NCI-H345 (cell line): ENCODE measurements at regions not wholly inside any gene's neighbourhood (a gene's known extent, or its start where the extent isn't known, plus 50 kb on each side); places are given as distances from the start of the nearest gene placed in this dataset.
"Not testable (repeated sequence)": the region's sequence is repeated elsewhere in the genome, so short reads cannot be mapped to it uniquely, and the experiment has no call there.

ENCODE experiments used
- DNase-seq: peaks from one replicate; lab custom pipeline; 2025; lab: John Stamatoyannopoulos, UW

- no peak for DNase-seq
Observed at GRCh38 chr12:46945591-46945990, 119.8 kb upstream of the SLC38A4 start.

- no peak for DNase-seq
Observed at GRCh38 chr12:46946137-46946536, 120.3 kb upstream of the SLC38A4 start.

- DNase-seq, result no peak
Observed at GRCh38 chr12:46948936-46949545, 123.2 kb upstream of the SLC38A4 start.

- no peak for DNase-seq
Observed at GRCh38 chr12:46950094-46950493, 124.3 kb upstream of the SLC38A4 start.

- DNase-seq, result no peak
Observed at GRCh38 chr12:46952880-46953483, 126.4 kb upstream of the PCED1B start.

GRCh38 chr12:46956451-46957035, 122.9 kb upstream of the PCED1B start:
- DNase-seq, result no peak

- DNase-seq, result no peak
Observed at GRCh38 chr12:46958053-46958452, 121.4 kb upstream of the PCED1B start.

- DNase-seq, result no peak
Observed at GRCh38 chr12:46958599-46959290, 120.7 kb upstream of the PCED1B start.

GRCh38 chr12:46959502-46959901, 119.9 kb upstream of the PCED1B start:
- DNase-seq, result no peak

- no peak for DNase-seq
Observed at GRCh38 chr12:46960681-46961080, 118.7 kb upstream of the PCED1B start.

- no peak for DNase-seq
Observed at GRCh38 chr12:46963191-46963590, 116.2 kb upstream of the PCED1B start.

GRCh38 chr12:46963977-46964971, 115.1 kb upstream of the PCED1B start:
- no peak for DNase-seq

GRCh38 chr12:46965137-46965536, 114.3 kb upstream of the PCED1B start:
- no peak for DNase-seq

- DNase-seq, result no peak
Observed at GRCh38 chr12:46965880-46966279, 113.5 kb upstream of the PCED1B start.

GRCh38 chr12:46970636-46971035, 108.8 kb upstream of the PCED1B start:
- no peak for DNase-seq

- DNase-seq, result not testable (repeated sequence)
Observed at GRCh38 chr12:46973937-46974336, 105.5 kb upstream of the PCED1B start.

- no peak for DNase-seq
Observed at GRCh38 chr12:46977871-46978375, 101.5 kb upstream of the PCED1B start.

GRCh38 chr12:46981622-46982021, 97.8 kb upstream of the PCED1B start:
- DNase-seq, result no peak

- no peak for DNase-seq
Observed at GRCh38 chr12:46982629-46983392, 96.6 kb upstream of the PCED1B start.

GRCh38 chr12:46983393-46983793, 96.0 kb upstream of the PCED1B start:
- DNase-seq, result no peak
